ENCODE measurements at regions not wholly inside any gene's neighbourhood (a gene's known extent, or its start where the extent isn't known, plus 50 kb on each side); places are given as distances from the start of the nearest gene placed in this dataset.

DNA sequence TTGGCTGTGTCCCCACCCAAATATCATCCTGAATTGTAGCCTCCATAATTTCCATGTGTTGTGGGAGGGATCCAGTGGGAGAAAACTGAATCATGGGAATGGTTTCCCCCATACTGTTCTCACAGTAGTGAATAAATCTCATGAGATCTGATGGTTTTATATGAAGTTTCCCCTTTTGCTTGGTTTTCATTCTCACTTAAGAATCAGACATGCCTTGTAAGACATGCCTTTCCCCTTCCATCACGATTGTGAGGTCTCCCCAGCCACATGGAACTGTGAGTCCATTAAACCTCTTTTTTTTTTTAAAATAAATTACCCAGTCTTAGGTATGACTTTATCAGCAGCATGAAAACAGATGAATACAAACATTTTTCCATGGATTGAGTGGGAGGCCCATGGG lies 652.9 kb downstream of the ETNK1 start:
- Histone ChIP-seq H4K91ac (ENCODE audit: insufficient read depth, low read depth, low read length) (no peak overlapping the region), H3K9me3 (ENCODE audit: control insufficient read depth, insufficient read depth, low read length) (0 out of 2 replicates have a peak, but pooled peaks cover 2% of the 10 kb centered on the region), H3K27ac (ENCODE audit: insufficient read depth, low read length) (no peak overlapping the region), H2BK15ac (ENCODE audit: low read depth, low read length) (no peak overlapping the region), H2AFZ (replicated peaks; ENCODE audit: low read length, poor library complexity) (no peak overlapping the region), H3K9ac (ENCODE audit: low read depth, low read length) (no peak overlapping the region), H2AK9ac (replicated peaks; ENCODE audit: low read depth, low read length, poor library complexity) (no peak overlapping the region), H3K4me1 (ENCODE audit: control insufficient read depth, insufficient read depth, low read length) (no peaks in the 10 kb centered on the region), H2BK120ac (ENCODE audit: low read depth, low read length) (no peak overlapping the region), H3K23ac (ENCODE audit: low read depth, low read length) (no peak overlapping the region), H3K27me3 (ENCODE audit: control insufficient read depth, insufficient read depth, low read length) (no peaks in the 10 kb centered on the region), H3K18ac (ENCODE audit: low read depth, low read length) (no peak overlapping the region), H4K8ac (ENCODE audit: low read depth in 2 of 2, low read length in 2 of 2) (no peak overlapping the region), H2AK5ac (ENCODE audit: low read depth, low read length) (no peak overlapping the region), H3K4me3 (ENCODE audit: insufficient read depth, low read depth, low read length) (no peak overlapping the region), H3K4ac (ENCODE audit: low read depth, low read length) (no peak overlapping the region), H3K14ac (replicated peaks; ENCODE audit: low read depth, low read length) (no peak overlapping the region), H3K4me2 (ENCODE audit: low read depth, low read length) (no peak overlapping the region), H2BK5ac (ENCODE audit: low read depth, low read length, poor library complexity, severe bottlenecking) (no peak overlapping the region), H3K79me1 (ENCODE audit: low read depth in 1 of 2, low read length in 2 of 2) (no peaks in the 10 kb centered on the region), H2BK20ac (ENCODE audit: low read depth, low read length) (no peak overlapping the region), H3K9me1 (ENCODE audit: insufficient read depth, low read length) (no peaks in the 10 kb centered on the region), H4K20me1 (ENCODE audit: insufficient read depth, low read length) (no peaks in the 10 kb centered on the region), H4K5ac (ENCODE audit: low read depth, low read length) (no peak overlapping the region), H3K56ac (ENCODE audit: extremely low read depth, insufficient read depth, low read length) (no peak overlapping the region), H3K36me3 (ENCODE audit: control insufficient read depth, insufficient read depth, low read length) (no peaks in the 10 kb centered on the region)
- ChIA-PET CTCF (no interaction called here), POLR2A (ENCODE audit: unreplicated experiment) (no interaction called here)
- dilution Hi-C loops (cut with HindIII; ENCODE audit: low sequenced_read_pairs, unreplicated experiment) (no loop called here), in situ Hi-C loops (cut with MboI; ENCODE audit: low sequenced_read_pairs) (loop anchor here (10.0 kb wide), 1 partner anchor 57 kb away; no protein-coding TSS in a partner anchor), intact Hi-C loops (cut with micrococcal nuclease) (no loop called here)
- no TSS peak for BruUV-seq (replicated peaks)
- no peak for DNase-seq
- no peak for ATAC-seq (ENCODE audit: low read depth)
- no CpG with 5 or more reads among the region's 1 CpG for WGBS, 2 experiments (ENCODE audit: extremely low coverage in 2 of 2, insufficient read length in 1 of 2)
- no peak for TF ChIP-seq RAD21 (IDR thresholded peaks at IDR 0.05; ENCODE audit: low read length)
- no peak for TF ChIP-seq ELK1 (IDR thresholded peaks at IDR 0.05; ENCODE audit: borderline replicate concordance, low read depth, low read length)
- no peak for TF ChIP-seq SMC3 (IDR thresholded peaks at IDR 0.05; ENCODE audit: low read depth, low read length)
- no peak for TF ChIP-seq RCOR1 (IDR thresholded peaks at IDR 0.05; ENCODE audit: insufficient replicate concordance, low read length)
- no peak for TF ChIP-seq NFE2L2 (IDR thresholded peaks at IDR 0.05; ENCODE audit: low read depth, low read length)
- TF ChIP-seq MAZ (IDR thresholded peaks at IDR 0.05; ENCODE audit: borderline replicate concordance, low read depth, low read length): no peak
- TF ChIP-seq CEBPB (IDR thresholded peaks at IDR 0.05; ENCODE audit: low read depth, low read length): no peak
- TF ChIP-seq FOS (IDR thresholded peaks at IDR 0.05; ENCODE audit: low read depth, low read length): no peak
- TF ChIP-seq BHLHE40 (IDR thresholded peaks at IDR 0.05; ENCODE audit: low read depth, low read length): no peak
- no peak for TF ChIP-seq POLR2A (IDR thresholded peaks at IDR 0.05; ENCODE audit: low read depth, low read length)
- TF ChIP-seq CHD1 (IDR thresholded peaks at IDR 0.05; ENCODE audit: low read depth, low read length): no peak
- TF ChIP-seq MAFK (IDR thresholded peaks at IDR 0.05; ENCODE audit: low read depth, low read length): no peak
- TF ChIP-seq RFX5 (IDR thresholded peaks at IDR 0.05; ENCODE audit: low read depth, low read length): no peak
- TF ChIP-seq, protein P1, sequence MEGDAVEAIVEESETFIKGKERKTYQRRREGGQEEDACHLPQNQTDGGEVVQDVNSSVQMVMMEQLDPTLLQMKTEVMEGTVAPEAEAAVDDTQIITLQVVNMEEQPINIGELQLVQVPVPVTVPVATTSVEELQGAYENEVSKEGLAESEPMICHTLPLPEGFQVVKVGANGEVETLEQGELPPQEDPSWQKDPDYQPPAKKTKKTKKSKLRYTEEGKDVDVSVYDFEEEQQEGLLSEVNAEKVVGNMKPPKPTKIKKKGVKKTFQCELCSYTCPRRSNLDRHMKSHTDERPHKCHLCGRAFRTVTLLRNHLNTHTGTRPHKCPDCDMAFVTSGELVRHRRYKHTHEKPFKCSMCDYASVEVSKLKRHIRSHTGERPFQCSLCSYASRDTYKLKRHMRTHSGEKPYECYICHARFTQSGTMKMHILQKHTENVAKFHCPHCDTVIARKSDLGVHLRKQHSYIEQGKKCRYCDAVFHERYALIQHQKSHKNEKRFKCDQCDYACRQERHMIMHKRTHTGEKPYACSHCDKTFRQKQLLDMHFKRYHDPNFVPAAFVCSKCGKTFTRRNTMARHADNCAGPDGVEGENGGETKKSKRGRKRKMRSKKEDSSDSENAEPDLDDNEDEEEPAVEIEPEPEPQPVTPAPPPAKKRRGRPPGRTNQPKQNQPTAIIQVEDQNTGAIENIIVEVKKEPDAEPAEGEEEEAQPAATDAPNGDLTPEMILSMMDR (conservative IDR thresholded peaks at IDR 0.05; ENCODE audit: low read depth, low read length): no peak
